ENCODE measurements at regions not wholly inside any gene's neighbourhood (a gene's known extent, or its start where the extent isn't known, plus 50 kb on each side); places are given as distances from the start of the nearest gene placed in this dataset.

DNA sequence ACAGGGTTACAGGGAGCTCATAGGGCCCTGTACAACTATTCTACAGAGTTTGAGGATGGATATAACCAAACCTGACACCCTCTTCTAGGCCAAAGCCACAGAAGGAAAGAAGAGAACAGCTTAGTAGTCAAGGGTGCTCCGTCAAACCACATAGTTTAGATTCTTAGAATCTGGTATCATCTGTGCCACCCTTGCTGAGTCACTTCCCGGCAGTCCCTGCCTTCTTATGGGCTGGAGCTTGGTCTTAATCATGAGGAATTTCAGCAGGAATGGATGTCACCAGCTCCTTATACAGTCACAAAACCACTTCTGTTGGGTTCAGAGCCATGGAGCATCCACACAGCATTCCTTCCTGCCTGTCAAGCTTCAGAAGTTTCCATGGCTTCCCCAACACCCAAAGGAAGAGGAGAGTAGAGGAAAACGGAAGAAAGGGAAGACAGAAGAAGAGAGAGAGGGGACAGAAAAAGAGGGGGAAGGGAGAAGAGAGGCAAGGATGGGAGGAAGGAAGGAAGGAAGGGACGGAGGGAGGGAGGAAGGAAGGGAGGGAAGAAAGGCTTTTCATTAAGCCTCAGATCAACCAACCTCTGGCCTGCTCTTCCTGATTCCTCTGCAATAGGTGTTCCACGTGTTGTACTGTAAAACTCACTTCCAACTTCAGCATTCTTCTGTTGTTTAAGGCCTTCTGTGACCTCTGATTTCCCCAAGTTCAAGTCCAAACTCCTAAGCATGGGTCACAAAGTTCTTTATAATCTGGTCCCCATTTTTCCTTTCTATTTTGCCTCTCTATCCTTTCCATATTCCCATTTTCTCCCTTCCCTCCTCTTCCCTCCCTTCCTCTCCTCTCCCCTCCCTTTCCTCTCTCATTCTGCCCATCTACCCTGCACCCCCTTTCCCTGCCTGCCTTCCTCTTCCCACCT, 246.1 kb upstream of the TNP1 start:
- Mint-ChIP-seq H3K27me3 (ENCODE audit: unreplicated experiment) (peaks cover 1% of the 10 kb centered on the region), H3K4me1 (ENCODE audit: low read depth, unreplicated experiment) (no peaks in the 10 kb centered on the region), H3K9me3 (ENCODE audit: unreplicated experiment) (no peaks in the 10 kb centered on the region), H3K4me3 (ENCODE audit: unreplicated experiment) (no peak overlapping the region), H3K36me3 (ENCODE audit: unreplicated experiment) (no peaks in the 10 kb centered on the region), H3K27ac (ENCODE audit: unreplicated experiment) (no peak overlapping the region)
- no peak for DNase-seq
- no peak for TF ChIP-seq CTCF (IDR thresholded peaks at IDR 0.05; ENCODE audit: partially characterized antibody, unreplicated experiment)

DNA sequence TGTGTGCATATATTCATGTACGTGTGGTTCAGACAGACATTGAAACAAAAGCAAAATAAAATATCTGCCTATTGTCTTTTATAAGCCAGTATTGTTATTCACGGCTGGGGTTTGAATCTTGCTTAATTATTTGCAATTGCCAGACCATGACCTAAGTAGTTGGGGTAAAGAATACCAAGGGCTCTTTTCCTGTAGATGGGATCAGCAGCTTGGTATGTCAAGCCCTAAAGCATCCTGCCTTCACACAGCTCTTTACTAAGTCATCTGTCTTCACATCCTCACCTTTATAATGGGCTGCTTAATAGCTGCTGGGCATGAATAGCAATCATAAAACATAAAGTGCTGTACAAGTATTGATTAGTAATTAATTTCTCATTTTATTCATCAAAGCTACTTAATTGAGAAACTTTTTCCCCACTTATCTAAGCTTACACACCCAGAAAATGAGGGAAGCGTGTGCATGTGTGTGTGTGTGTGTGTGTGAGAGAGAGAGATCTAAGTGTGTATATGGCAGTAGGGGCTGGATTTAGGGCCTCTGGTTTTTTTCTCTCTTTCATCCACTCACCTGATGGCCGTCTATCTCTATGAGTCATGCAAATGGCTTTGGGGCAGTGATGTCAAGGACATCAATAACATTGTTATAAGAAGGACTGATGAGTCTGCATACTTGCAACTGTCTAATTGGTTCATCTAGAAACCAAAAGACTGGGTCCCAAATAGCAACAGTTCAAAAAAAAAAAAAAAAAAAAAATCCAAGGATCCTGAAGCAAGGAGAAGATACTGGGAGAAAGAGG, 244.1 kb upstream of the TNP1 start:
- H3K9me3 Mint-ChIP-seq (ENCODE audit: unreplicated experiment), result no peaks in the 10 kb centered on the region
- no peak for DNase-seq
- H3K4me3 Mint-ChIP-seq (ENCODE audit: unreplicated experiment), result no peak overlapping the region
- H3K36me3 Mint-ChIP-seq (ENCODE audit: unreplicated experiment), result no peaks in the 10 kb centered on the region
- H3K27ac Mint-ChIP-seq (ENCODE audit: unreplicated experiment), result no peak overlapping the region
- no peak for TF ChIP-seq CTCF (IDR thresholded peaks at IDR 0.05; ENCODE audit: partially characterized antibody, unreplicated experiment)
- H3K27me3 Mint-ChIP-seq (ENCODE audit: unreplicated experiment), result peaks cover 1% of the 10 kb centered on the region
- H3K4me1 Mint-ChIP-seq (ENCODE audit: low read depth, unreplicated experiment), result no peaks in the 10 kb centered on the region

DNA sequence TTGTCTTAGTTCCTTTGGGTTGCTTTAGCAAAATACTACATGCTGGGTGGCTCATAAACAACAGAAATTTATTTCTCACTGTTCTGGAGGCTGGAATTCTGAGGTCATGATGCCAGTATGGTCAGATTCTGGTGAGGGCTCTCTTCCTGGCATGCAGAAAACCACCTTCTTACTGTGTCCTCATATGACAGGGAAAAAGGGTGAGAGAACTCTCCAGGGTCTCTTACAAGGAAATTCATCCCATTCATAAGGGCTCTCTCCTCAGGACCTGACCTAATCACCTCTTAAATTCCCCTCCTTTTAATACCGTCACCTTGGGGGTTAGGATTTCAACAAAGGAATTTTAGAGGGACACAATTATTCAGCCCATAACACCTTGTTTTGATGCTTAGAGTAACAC, 243.1 kb upstream of the TNP1 start:
- Mint-ChIP-seq H3K27ac (ENCODE audit: unreplicated experiment) (no peak overlapping the region), H3K36me3 (ENCODE audit: unreplicated experiment) (no peaks in the 10 kb centered on the region), H3K27me3 (ENCODE audit: unreplicated experiment) (peaks cover 1% of the 10 kb centered on the region), H3K4me3 (ENCODE audit: unreplicated experiment) (no peak overlapping the region), H3K4me1 (ENCODE audit: low read depth, unreplicated experiment) (no peaks in the 10 kb centered on the region), H3K9me3 (ENCODE audit: unreplicated experiment) (no peaks in the 10 kb centered on the region)
- DNase-seq, result no peak
- TF ChIP-seq CTCF (IDR thresholded peaks at IDR 0.05; ENCODE audit: partially characterized antibody, unreplicated experiment), result no peak

- no peak for TF ChIP-seq CTCF (IDR thresholded peaks at IDR 0.05; ENCODE audit: partially characterized antibody, unreplicated experiment)
- peaks cover 1% of the 10 kb centered on the region for H3K27me3 Mint-ChIP-seq (ENCODE audit: unreplicated experiment)
- no peak overlapping the region for H3K27ac Mint-ChIP-seq (ENCODE audit: unreplicated experiment)
- H3K9me3 Mint-ChIP-seq (ENCODE audit: unreplicated experiment), result no peaks in the 10 kb centered on the region
- H3K36me3 Mint-ChIP-seq (ENCODE audit: unreplicated experiment), result no peaks in the 10 kb centered on the region
- DNase-seq, result no peak
- H3K4me3 Mint-ChIP-seq (ENCODE audit: unreplicated experiment), result no peak overlapping the region
- H3K4me1 Mint-ChIP-seq (ENCODE audit: low read depth, unreplicated experiment), result no peaks in the 10 kb centered on the region
These were observed 242.1 kb upstream of the TNP1 start for GRCh38 chr2:217101972-217102371.

GRCh38 chr2:217099561-217099960, 239.7 kb upstream of the TNP1 start:
- H3K27ac Mint-ChIP-seq (ENCODE audit: unreplicated experiment), result no peak overlapping the region
- no peaks in the 10 kb centered on the region for H3K27me3 Mint-ChIP-seq (ENCODE audit: unreplicated experiment)
- DNase-seq, result no peak
- H3K4me3 Mint-ChIP-seq (ENCODE audit: unreplicated experiment), result no peak overlapping the region
- H3K9me3 Mint-ChIP-seq (ENCODE audit: unreplicated experiment), result peaks cover 2% of the 10 kb centered on the region
- H3K4me1 Mint-ChIP-seq (ENCODE audit: low read depth, unreplicated experiment), result no peaks in the 10 kb centered on the region
- no peaks in the 10 kb centered on the region for H3K36me3 Mint-ChIP-seq (ENCODE audit: unreplicated experiment)
- TF ChIP-seq CTCF (IDR thresholded peaks at IDR 0.05; ENCODE audit: partially characterized antibody, unreplicated experiment), result no peak

All from glutamatergic neuron (in vitro differentiated cells).